ENCODE measurements at regions not wholly inside any gene's neighbourhood (a gene's known extent, or its start where the extent isn't known, plus 50 kb on each side); places are given as distances from the start of the nearest gene placed in this dataset.
A peak's percentile ranks its signal among the peaks of the same experiment; 100 is the strongest.

- DNase-seq (no peak), ATAC-seq (no peak)
Measured at GRCh38 chr12:107891967-107892366, 117.5 kb downstream of the ASCL4 start.

GRCh38 chr12:107894589-107894988, 120.1 kb downstream of the ASCL4 start:
- DNase-seq (no peak), ATAC-seq (no peak)

- ATAC-seq (no peak), DNase-seq (no peak)
Measured at GRCh38 chr12:107895966-107896365, 121.5 kb downstream of the ASCL4 start.

- DNase-seq (no peak), ATAC-seq (no peak)
Measured at GRCh38 chr12:107900588-107900987, 126.1 kb downstream of the ASCL4 start.

- DNase-seq (peak; percentile 81), ATAC-seq (peak; percentile 95)
Measured at GRCh38 chr12:107903341-107904061, 129.0 kb downstream of the ASCL4 start.

GRCh38 chr12:107906707-107907106, 132.2 kb downstream of the ASCL4 start:
- ATAC-seq = no peak
- no peak for DNase-seq

GRCh38 chr12:107912421-107913004, 138.0 kb downstream of the ASCL4 start:
- ATAC-seq (peak; percentile 75), DNase-seq (peak; percentile 80)

GRCh38 chr12:107914460-107914977, 140.0 kb downstream of the ASCL4 start:
- no peak for ATAC-seq
- no peak for DNase-seq

GRCh38 chr12:107917912-107918800, 143.7 kb downstream of the ASCL4 start:
- no peak for ATAC-seq

GRCh38 chr12:107921062-107921461, 146.6 kb downstream of the ASCL4 start:
- ATAC-seq = no peak
- DNase-seq = no peak

More at GRCh38 chr12:107917912-107918800, 143.7 kb downstream of the ASCL4 start:
- DNase-seq = no peak

GRCh38 chr12:107925125-107925524, 150.6 kb downstream of the ASCL4 start:
- DNase-seq (no peak), ATAC-seq (no peak)

GRCh38 chr12:107929436-107929835, 154.9 kb downstream of the ASCL4 start:
- DNase-seq (no peak), ATAC-seq (no peak)

GRCh38 chr12:107931761-107932160, 157.3 kb downstream of the ASCL4 start:
- ATAC-seq = no peak
- no peak for DNase-seq

GRCh38 chr12:107938446-107938845, 163.9 kb downstream of the ASCL4 start:
- ATAC-seq = no peak
- no peak for DNase-seq

- DNase-seq (no peak), ATAC-seq (no peak)
Measured at GRCh38 chr12:107948391-107948945, 174.0 kb downstream of the ASCL4 start.

GRCh38 chr12:107951024-107951423, 176.5 kb downstream of the ASCL4 start:
- DNase-seq (no peak), ATAC-seq (no peak)

GRCh38 chr12:107955966-107956643, 173.0 kb upstream of the WSCD2 start:
- ATAC-seq = no peak

GRCh38 chr12:107957459-107957858, 171.6 kb upstream of the WSCD2 start:
- DNase-seq = no peak
- ATAC-seq = no peak

More at GRCh38 chr12:107955966-107956643, 173.0 kb upstream of the WSCD2 start:
- no peak for DNase-seq

GRCh38 chr12:107963635-107964034, 165.5 kb upstream of the WSCD2 start:
- DNase-seq (no peak), ATAC-seq (no peak)

GRCh38 chr12:107967170-107967569, 161.9 kb upstream of the WSCD2 start:
- ATAC-seq (no peak), DNase-seq (no peak)

GRCh38 chr12:107973950-107974349, 155.1 kb upstream of the WSCD2 start:
- no peak for DNase-seq
- no peak for ATAC-seq

- ATAC-seq (no peak), DNase-seq (no peak)
Measured at GRCh38 chr12:107976331-107976730, 152.8 kb upstream of the WSCD2 start.

Measured in stimulated activated naive CD8-positive, alpha-beta T cell treated with anti-CD3 and anti-CD28 coated beads, Interleukin-15, Interleukin-2, amounts not matched to agents 100 U/mL and 50 U/mL, for 24 hours (primary cell).